HepG2 (cell line): ENCODE measurements at regions not wholly inside any gene's neighbourhood (a gene's known extent, or its start where the extent isn't known, plus 50 kb on each side); places are given as distances from the start of the nearest gene placed in this dataset.

Experiments
- ATAC-seq: fragments of 200-7000 bp; cut with Tn5 transposase; 3 replicates; pipeline ENCODE4 v1.9.1; 2020; ENCODE audit warnings: mild to moderate bottlenecking, moderate library complexity
- BruUV-seq: library from RNA; stranded (reverse); fragments of 400-500 nt; replicated peaks from 2 replicates; lab custom pipeline; 2021; lab: Mats Ljungman, UMichigan
- CTCF ChIA-PET: fragments of 300-600 bp; formaldehyde crosslinking; extraction: SDS; loops from one replicate; lab custom pipeline; 2021; ENCODE audit warnings: low total read pairs, inconsistent platforms, low intra/inter-chr PET ratio; lab: Yijun Ruan, JAX
- POLR2A ChIA-PET: fragments of 350-600 bp; sonication (Branson Sonifier 250); formaldehyde crosslinking; loops from one replicate; lab custom pipeline; 2020; ENCODE audit warnings: antibody characterized with exemption, inconsistent platforms; lab: Yijun Ruan, JAX
- DNase-seq: peaks from one replicate; pipeline ENCODE4 v3.0.0-alpha.2; 2015; ENCODE audit warnings: low spot score
- FAIRE-seq: peaks from 3 replicates; lab custom pipeline; 2011; peaks lifted over from hg19 to GRCh38; lab: Jason Lieb, UNC
- H2AFZ ChIP-seq: one replicate; pipeline ENCODE4 v1.6.1; 2011; ENCODE audit warnings: low read length, inconsistent platforms
- H3K27ac ChIP-seq: fragments of 300-600 bp; 3 replicates; pipeline ENCODE4 v1.8.0; 2011; ENCODE audit warnings: mixed run types, mild to moderate bottlenecking, mixed read lengths, low read length, inconsistent platforms; ENCODE audit not compliant: insufficient read depth; ENCODE audit errors: extremely low read length
- H3K27me3 ChIP-seq, 2 experiments: fragments of 200-600 bp in 1 of 2; 2 replicates in 1 of 2; 3 replicates in 1 of 2; pipeline versions ENCODE4 v1.6.0 to v1.8.0; 2011; ENCODE audit warnings: low read length in 2 of 2, mild to moderate bottlenecking in 2 of 2, moderate library complexity in 2 of 2, inconsistent platforms in 1 of 2; ENCODE audit not compliant: insufficient read depth in 2 of 2, control insufficient read depth in 1 of 2
- H3K36me3 ChIP-seq, 2 experiments: fragments of 200-600 bp in 1 of 2; replicated peaks in 1 of 2; 2 replicates in 1 of 2; 3 replicates in 1 of 2; pipeline versions ENCODE4 v1.5.1 to v1.8.0; 2011; ENCODE audit warnings: low read length in 2 of 2, inconsistent platforms in 1 of 2; ENCODE audit not compliant: insufficient read depth in 2 of 2, control insufficient read depth in 1 of 2
- H3K4me1 ChIP-seq: 2 replicates; pipeline ENCODE4 v1.5.1; 2012; ENCODE audit warnings: low read length, inconsistent platforms; ENCODE audit not compliant: insufficient read depth
- H3K4me2 ChIP-seq: 2 replicates; pipeline ENCODE4 v1.6.0; 2011; ENCODE audit warnings: low read depth, low read length, inconsistent platforms
- H3K4me3 ChIP-seq, 3 experiments: fragments of 200-600 bp in 1 of 3; sonication (generic), shearing (Covaris generic) in 1 of 3; replicated peaks in 1 of 3; 2 replicates each; pipeline ENCODE4 v1.5.1; 2011 to 2016; ENCODE audit warnings: low read length in 3 of 3, inconsistent platforms in 2 of 3, low read depth in 2 of 3, mild to moderate bottlenecking in 2 of 3, control low read depth in 1 of 3, mixed read lengths in 1 of 3; ENCODE audit not compliant: insufficient read depth in 1 of 3
- H3K79me2 ChIP-seq: one replicate; pipeline ENCODE4 v1.6.1; 2011; ENCODE audit warnings: low read length, inconsistent platforms; ENCODE audit not compliant: insufficient read depth
- H3K9ac ChIP-seq: 2 replicates; pipeline ENCODE4 v1.6.0; 2011; ENCODE audit warnings: mild to moderate bottlenecking, low read depth, low read length, inconsistent platforms; ENCODE audit not compliant: insufficient read depth
- H3K9me3 ChIP-seq: 2 replicates; pipeline ENCODE4 v1.5.1; 2012; ENCODE audit warnings: mild to moderate bottlenecking, low read length
- H4K20me1 ChIP-seq: 2 replicates; pipeline ENCODE4 v1.6.0; 2011; ENCODE audit warnings: inconsistent platforms, mild to moderate bottlenecking, low read length, moderate library complexity; ENCODE audit not compliant: insufficient read depth
- GTF3A ChIP-seq: sonication (generic); formaldehyde crosslinking; conservative IDR thresholded peaks from 2 replicates; pipeline ENCODE4 v1.4.0; 2020; ENCODE audit warnings: mild to moderate bottlenecking, missing genetic modification reagents
- KDM3A ChIP-seq: IDR thresholded peaks from 2 replicates; pipeline ENCODE4 v1.6.1; 2018; ENCODE audit warnings: low read depth, missing compliant biosample characterization
- MBD4 ChIP-seq: IDR thresholded peaks from 2 replicates; pipeline ENCODE4 v1.6.1; 2012; ENCODE audit warnings: low read length, inconsistent platforms, borderline replicate concordance
- MYPOP ChIP-seq: sonication (generic); formaldehyde crosslinking; IDR thresholded peaks from 2 replicates; pipeline ENCODE4 v1.8.1; 2023; ENCODE audit warnings: mild to moderate bottlenecking, moderate library complexity, missing genetic modification reagents
- PHB2 ChIP-seq: fragments of 450-650 bp; IDR thresholded peaks from 2 replicates; pipeline ENCODE4 v1.6.1; 2018; ENCODE audit not compliant: partially characterized antibody
- RBM39 ChIP-seq: fragments of 200-400 bp; formaldehyde crosslinking; IDR thresholded peaks from one replicate; pipeline ENCODE4 v1.6.1; 2018; ENCODE audit warnings: antibody characterized with exemption, mild to moderate bottlenecking, low read depth, low read length; ENCODE audit not compliant: poor library complexity, severe bottlenecking
- SNAPC5 ChIP-seq: sonication (generic); formaldehyde crosslinking; IDR thresholded peaks from 2 replicates; pipeline ENCODE4 v1.8.1; 2023; ENCODE audit warnings: mild to moderate bottlenecking, missing genetic modification reagents, borderline replicate concordance
- ZNF160 ChIP-seq: sonication (generic); formaldehyde crosslinking; IDR thresholded peaks from 2 replicates; pipeline ENCODE4 v1.8.0; 2022; ENCODE audit warnings: mild to moderate bottlenecking, inconsistent platforms, missing genetic modification reagents
- WGBS: methylation state at CpG from one replicate; pipeline ENCODE4 v1.1.6; 2017; ENCODE audit warnings: low lambda C conversion rate; 5-methylcytosine and 5-hydroxymethylcytosine counted together
- in situ Hi-C: cut with HindIII; loops from 2 replicates; pipeline ENCODE4 v1.10.0; 2017; ENCODE audit warnings: low pct_unique_long_range_greater_than_20kb; ENCODE audit not compliant: extremely low pct_ligation_motif_present
- intact Hi-C: fragments of 100-400 bp; cut with micrococcal nuclease; formaldehyde crosslinking; loops from one replicate; pipeline ENCODE4 v1.10.0; 2022; ENCODE audit not compliant: unreplicated experiment
- TF ChIP-seq, protein P1 (sequence below): sonication (generic); formaldehyde crosslinking; conservative IDR thresholded peaks from 2 replicates; pipeline ENCODE4 v1.8.0; 2022; ENCODE audit warnings: mild to moderate bottlenecking, moderate library complexity, missing genetic modification reagents

DNA sequence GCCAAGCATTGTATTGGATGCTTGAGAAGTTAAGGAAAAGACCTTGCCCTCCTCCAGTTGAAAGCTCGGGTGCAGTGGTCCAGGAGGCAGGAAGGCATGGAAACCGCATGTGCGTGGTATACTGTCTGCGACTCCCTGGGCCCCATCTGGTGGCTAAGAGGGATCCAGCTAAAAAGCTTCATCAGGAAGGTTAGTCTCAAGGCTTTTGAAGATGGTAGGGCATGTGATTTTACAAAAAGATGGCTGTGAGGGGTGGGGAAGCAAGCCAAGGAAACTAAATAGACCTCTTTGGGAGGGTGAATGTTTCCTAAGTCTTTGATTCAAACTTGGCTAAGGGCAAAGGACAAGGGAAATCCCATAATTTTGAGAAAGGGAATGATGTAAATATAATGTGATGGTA is 109.1 kb upstream of the TIAM2 start:
- CTCF ChIA-PET = no interaction called here
- 96% methylated on average over 4 of the region's 4 CpGs for WGBS
- Histone ChIP-seq H3K4me1 (peaks cover 7% of the 10 kb centered on the region), H3K36me3 (peaks cover 0 to 10% of the 10 kb centered on the region in 2 experiments; a peak in 2 of 5 replicates), H3K4me3 (no peak overlapping the region), H3K9me3 (no peaks in the 10 kb centered on the region), H2AFZ (no peak overlapping the region), H3K79me2 (no peaks in the 10 kb centered on the region), H3K27me3 (no peaks in the 10 kb centered on the region), H3K4me2 (no peak overlapping the region), H4K20me1 (no peaks in the 10 kb centered on the region), H3K27ac (no peak overlapping the region), H3K9ac (no peak overlapping the region)
- no TSS peak for BruUV-seq
- intact Hi-C loops (no loop called here), in situ Hi-C loops (no loop called here)
- TF ChIP-seq GTF3A (CRISPR knock-in tag) = no peak
- no peak for TF ChIP-seq SNAPC5 (CRISPR knock-in tag)
- no peak for TF ChIP-seq RBM39
- no peak for TF ChIP-seq MBD4
- TF ChIP-seq, protein P1, sequence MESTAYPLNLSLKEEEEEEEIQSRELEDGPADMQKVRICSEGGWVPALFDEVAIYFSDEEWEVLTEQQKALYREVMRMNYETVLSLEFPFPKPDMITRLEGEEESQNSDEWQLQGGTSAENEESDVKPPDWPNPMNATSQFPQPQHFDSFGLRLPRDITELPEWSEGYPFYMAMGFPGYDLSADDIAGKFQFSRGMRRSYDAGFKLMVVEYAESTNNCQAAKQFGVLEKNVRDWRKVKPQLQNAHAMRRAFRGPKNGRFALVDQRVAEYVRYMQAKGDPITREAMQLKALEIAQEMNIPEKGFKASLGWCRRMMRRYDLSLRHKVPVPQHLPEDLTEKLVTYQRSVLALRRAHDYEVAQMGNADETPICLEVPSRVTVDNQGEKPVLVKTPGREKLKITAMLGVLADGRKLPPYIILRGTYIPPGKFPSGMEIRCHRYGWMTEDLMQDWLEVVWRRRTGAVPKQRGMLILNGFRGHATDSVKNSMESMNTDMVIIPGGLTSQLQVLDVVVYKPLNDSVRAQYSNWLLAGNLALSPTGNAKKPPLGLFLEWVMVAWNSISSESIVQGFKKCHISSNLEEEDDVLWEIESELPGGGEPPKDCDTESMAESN (CRISPR knock-in tag) = no peak
- TF ChIP-seq KDM3A (CRISPR knock-in tag) = no peak
- no peak for TF ChIP-seq PHB2
- no peak for TF ChIP-seq ZNF160 (CRISPR knock-in tag)
- TF ChIP-seq MYPOP = no peak
- POLR2A ChIA-PET = no interaction called here
- DNase-seq (no peak), FAIRE-seq (no peak), ATAC-seq (no peak)
